Tongue (tissue), 1 donor: ENCODE measurements at regions not wholly inside any gene's neighbourhood (a gene's known extent, or its start where the extent isn't known, plus 50 kb on each side); places are given as distances from the start of the nearest gene placed in this dataset.

Source experiments
- DNase-seq: peaks from one replicate; pipeline ENCODE4 v3.0.0-alpha.2; 2015

GRCh38 chr14:98133806-98134205, 1138.2 kb downstream of the BCL11B start:
- no peak for DNase-seq

DNA sequence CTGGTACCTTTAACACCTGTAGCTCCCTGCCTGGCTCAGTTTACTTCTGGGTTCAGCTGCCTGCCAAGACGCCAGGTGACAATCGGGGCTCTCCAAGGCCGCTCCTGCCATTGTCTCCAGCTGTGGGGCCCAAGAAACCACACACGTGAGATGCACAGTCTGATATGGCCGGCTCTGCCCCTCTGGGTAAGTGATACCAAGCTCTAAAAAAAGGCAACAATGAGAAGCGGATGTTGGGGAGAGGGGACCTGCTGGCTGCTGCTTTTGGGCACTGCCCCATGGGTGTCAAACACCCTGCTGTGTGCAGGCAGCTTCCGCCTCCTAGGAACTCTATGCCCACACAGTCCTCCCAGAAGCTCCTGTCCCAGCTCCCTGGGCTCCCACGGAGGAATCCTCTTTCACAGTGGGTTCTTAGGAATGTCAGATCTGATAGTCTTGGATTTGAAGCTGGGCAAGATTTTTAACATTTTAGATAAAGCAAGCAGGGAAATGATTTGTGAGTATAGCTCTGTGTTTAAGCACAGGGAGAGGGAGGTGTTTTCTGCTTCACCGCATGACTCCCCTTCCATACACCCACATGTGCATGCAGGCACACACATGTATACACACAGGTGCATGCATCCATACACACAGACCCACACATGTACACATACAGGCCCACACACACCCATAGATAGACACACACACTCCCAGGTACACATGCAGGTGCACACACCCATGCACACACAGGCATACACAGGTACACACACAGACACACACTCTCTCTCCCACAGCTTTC, 1135.8 kb downstream of the BCL11B start:
- no peak for DNase-seq

DNA sequence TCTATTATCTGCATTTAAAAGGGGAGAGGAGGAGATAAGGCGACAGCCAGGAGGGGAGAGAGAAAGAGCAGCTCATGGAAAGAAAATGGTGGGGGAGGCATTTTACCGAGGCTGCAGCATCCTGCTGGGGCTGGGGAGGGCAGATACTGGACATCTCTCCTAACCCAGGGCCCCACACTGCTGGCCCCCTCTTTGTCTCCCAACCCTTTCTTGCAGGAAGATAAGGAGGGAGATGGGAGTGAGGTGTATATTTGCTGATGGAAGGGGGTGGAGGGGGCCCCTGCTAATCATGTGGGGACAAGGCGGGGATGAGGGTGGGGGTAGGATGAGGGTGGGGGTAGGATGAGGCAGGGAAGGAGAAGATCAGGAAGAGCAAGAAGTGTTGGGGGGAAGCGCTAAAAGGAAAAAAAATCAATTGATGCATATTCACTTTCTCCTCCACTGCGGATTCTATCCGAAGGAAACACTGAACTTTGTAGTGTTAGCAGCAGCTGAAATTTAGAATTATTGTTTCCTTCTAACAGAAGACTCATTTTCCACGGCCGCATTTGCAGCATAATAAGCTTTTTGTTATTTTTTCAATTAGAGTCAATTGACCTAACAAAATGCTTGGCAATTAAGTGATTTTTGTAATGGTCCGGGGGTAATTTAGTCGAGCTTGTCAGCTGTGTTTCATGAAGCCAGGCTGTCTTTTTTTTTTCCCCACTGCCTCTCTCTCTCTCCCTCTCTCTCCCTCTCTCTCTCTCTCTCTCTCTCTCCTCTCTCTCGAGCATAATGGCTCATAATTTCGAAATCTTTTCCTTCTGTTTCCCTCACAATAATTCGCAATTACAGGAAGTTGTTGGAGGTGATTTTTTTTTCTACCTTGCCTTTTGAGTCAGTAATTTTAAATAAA, 1134.6 kb downstream of the BCL11B start:
- peak; percentile 24 for DNase-seq

GRCh38 chr14:98138666-98139065, 1133.3 kb downstream of the BCL11B start:
- peak; percentile 66 for DNase-seq

GRCh38 chr14:98140862-98141530, 1131.0 kb downstream of the BCL11B start:
- no peak for DNase-seq

DNA sequence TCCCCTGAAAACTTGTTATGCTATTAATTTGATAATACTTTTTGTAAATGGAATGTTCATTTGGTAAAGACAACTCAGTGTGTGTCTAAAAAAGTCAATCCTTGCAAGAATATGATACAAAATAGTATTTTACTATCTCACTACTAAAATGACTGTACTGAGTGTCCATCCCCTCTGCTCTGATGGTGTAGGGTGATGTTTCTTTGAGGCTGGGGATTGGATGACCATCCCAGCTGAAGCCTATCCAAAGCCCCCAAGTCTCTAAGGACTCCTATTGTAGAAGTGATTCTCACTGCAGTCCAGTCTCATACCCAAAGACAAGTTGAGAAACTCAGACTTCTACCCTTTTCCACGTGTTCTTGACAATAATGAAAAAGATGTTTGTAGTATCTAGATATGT, 1128.4 kb downstream of the BCL11B start:
- DNase-seq, result no peak

- DNase-seq, result peak; percentile 18
These were observed 1127.0 kb downstream of the BCL11B start for GRCh38 chr14:98144964-98145363.

- no peak for DNase-seq
These were observed 1125.6 kb downstream of the BCL11B start for GRCh38 chr14:98146416-98146815.

- DNase-seq, result no peak
These were observed 1117.7 kb downstream of the BCL11B start for GRCh38 chr14:98154254-98154653.

- no peak for DNase-seq
These were observed 1115.6 kb downstream of the BCL11B start for GRCh38 chr14:98156411-98156810.

- peak; percentile 12 for DNase-seq
These were observed 1111.1 kb downstream of the BCL11B start for GRCh38 chr14:98160901-98161300.

GRCh38 chr14:98161356-98161755, 1110.6 kb downstream of the BCL11B start:
- peak; percentile 51 for DNase-seq

DNA sequence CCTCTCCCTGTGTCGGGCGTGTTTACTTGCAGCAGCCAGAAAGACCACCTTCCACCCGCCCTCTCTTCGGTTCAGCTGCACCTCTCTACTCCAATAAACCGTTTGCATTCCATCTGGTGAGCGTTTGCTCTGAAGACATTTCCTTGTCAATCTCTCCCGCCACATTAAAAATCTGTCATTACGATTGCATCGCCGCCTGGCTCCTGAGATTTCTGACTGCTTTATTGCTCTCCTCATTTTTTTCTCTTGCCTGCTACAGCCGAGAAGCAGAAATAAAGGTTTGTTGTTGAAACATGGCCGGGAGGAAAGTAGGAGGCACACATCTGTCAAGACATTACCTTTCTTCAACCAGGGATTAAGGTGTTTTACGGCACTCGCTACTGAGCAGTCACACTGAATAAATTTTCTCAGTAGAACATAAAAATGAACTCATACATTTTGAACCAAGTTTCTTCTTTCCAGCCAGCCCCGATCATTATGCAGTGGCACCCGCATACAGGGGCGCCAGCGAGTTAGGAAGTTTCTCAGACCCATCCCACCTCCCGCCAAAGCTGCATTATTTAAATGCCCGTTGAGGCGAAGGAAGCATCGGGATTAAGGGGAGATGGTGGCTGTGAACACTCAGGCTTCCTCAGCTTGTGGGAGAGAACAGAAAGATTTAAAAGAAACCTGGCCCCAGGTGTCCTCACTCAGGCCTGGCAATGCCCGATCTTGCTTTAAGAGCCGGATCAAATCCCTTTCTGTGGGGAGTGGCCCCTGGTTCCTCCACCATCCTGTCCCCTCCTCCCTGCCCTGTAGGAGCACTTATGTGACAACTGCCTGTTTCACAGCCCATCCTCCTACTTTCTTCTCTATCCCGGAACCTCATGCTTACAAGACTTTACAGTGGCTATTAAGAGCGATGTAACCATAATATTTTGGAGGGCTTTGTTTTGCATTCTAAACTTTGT, 1108.9 kb downstream of the BCL11B start:
- peak; percentile 12 for DNase-seq

DNA sequence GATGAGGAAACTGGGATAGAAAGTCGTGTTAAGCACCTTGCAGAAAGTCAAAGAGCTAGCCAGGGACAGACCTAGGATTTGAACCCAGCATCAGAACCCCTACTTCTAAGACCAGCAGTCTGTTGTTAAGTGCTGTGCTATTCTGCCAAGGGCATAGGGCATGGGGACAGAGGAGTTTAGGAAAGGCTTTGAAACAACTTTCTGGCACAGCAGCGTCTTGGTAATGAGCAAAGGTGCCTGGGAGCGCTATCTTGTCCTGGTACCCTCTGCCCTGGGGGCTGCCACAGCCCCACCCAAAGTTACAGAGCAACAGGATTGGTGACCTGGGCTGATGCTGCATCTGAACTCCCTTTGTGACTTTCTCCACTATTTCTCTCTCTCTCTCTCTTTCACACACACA, 1108.1 kb downstream of the BCL11B start:
- DNase-seq, result no peak

DNA sequence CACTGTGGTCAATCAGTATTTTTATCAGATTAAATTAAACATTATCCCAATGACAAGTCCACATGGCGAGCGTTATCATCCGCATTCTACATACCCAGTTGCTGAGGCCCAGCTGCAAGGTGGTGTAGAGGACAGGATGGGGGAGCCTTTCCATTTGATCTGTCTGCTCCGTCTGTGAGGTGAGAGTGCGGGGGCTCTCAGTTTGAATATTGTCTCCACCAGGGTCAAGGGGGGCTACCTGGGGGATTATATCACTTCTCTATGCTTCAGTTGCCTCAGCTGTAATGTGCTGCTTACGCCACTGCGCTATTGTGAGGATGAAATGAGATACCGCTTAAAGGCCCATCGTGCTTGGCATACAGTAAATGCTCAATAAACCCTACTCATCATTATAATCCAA, 1106.0 kb downstream of the BCL11B start:
- no peak for DNase-seq

GRCh38 chr14:98167275-98167674, 1104.7 kb downstream of the BCL11B start:
- no peak for DNase-seq

- peak; percentile 41 for DNase-seq
These were observed 1104.3 kb downstream of the BCL11B start for GRCh38 chr14:98167705-98168104.

- DNase-seq, result no peak
These were observed 1103.6 kb downstream of the BCL11B start for GRCh38 chr14:98168211-98168985.

- no peak for DNase-seq
These were observed 1102.8 kb downstream of the BCL11B start for GRCh38 chr14:98169170-98169587.

DNA sequence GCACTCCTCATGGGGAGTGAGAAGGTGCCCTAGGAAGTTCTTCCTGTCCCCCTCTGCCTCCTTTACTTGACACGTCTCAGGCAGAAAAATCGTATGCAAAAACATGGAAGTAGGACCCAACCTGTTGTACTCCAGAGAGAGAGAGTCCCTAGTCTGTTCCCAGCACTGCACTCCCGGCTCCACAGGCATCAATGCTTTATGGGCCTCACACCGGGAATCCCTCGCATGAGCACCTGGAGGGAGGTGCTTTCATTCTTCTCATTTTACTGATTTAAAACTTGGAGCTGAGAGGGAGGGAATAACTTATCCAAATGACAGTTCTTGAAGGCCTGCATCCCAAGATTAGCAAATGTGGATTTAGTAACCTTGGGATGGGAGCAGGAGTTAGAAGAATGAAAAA, 1101.4 kb downstream of the BCL11B start:
- no peak for DNase-seq

GRCh38 chr14:98171654-98172053, 1100.3 kb downstream of the BCL11B start:
- DNase-seq, result no peak
